AG10803 (cell line): ENCODE measurements at regions not wholly inside any gene's neighbourhood (a gene's known extent, or its start where the extent isn't known, plus 50 kb on each side); places are given as distances from the start of the nearest gene placed in this dataset.

Experiments
- DNase-seq: peaks from one replicate; pipeline ENCODE4 v3.0.0; 2010; ENCODE audit warnings: low read depth
- H3K4me3 ChIP-seq: 2 replicates; pipeline ENCODE4 v1.5.1; 2011; ENCODE audit warnings: mild to moderate bottlenecking, low read length, control low read depth
- TF ChIP-seq, protein P1 (sequence below): conservative IDR thresholded peaks from 2 replicates; pipeline ENCODE4 v1.5.1; 2011; ENCODE audit warnings: mild to moderate bottlenecking, low read length, control low read depth, inconsistent platforms

DNA sequence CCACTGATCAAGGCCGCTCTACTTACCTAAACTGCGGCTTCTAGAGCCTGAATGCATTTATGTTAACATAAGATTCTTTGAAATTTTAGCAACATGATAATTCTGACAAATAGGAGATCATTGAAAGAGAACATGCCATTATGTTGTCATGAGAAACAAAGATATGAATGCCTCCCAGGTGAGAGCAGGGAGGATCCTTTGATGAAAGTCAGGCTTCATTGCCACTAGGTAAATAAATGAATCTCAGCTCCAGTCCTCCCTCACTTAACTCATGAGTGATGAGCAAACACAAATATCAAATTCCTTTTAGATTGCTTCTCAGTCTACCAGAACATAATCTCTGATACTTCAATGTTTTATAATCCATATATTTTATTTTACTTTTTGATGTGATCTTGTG is 463.2 kb upstream of the CDH7 start:
- DNase-seq, result no peak
- H3K4me3 ChIP-seq, result no peak overlapping the region
- TF ChIP-seq, protein P1, sequence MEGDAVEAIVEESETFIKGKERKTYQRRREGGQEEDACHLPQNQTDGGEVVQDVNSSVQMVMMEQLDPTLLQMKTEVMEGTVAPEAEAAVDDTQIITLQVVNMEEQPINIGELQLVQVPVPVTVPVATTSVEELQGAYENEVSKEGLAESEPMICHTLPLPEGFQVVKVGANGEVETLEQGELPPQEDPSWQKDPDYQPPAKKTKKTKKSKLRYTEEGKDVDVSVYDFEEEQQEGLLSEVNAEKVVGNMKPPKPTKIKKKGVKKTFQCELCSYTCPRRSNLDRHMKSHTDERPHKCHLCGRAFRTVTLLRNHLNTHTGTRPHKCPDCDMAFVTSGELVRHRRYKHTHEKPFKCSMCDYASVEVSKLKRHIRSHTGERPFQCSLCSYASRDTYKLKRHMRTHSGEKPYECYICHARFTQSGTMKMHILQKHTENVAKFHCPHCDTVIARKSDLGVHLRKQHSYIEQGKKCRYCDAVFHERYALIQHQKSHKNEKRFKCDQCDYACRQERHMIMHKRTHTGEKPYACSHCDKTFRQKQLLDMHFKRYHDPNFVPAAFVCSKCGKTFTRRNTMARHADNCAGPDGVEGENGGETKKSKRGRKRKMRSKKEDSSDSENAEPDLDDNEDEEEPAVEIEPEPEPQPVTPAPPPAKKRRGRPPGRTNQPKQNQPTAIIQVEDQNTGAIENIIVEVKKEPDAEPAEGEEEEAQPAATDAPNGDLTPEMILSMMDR, result no peak

DNA sequence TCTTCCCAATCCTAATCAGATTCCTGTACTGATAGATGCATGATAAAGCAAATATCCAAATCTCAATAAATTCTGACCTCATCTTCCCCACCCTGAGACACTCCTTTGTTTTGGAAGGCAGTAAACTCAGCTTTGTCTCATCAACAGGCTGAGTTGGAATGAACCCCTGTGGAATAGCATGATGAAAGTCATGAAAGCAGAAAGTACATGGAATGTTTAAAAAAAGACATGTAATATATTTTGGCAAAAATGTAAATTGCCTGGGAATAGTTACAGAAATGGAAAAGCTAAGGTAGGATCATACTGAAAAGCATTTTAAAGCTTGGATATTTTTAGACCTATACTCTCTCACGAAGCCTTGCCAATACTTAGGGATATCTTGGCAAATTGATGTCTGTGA is 468.7 kb upstream of the CDH7 start:
- no peak for DNase-seq
- TF ChIP-seq, protein P1, result no peak
- no peak overlapping the region for H3K4me3 ChIP-seq

DNA sequence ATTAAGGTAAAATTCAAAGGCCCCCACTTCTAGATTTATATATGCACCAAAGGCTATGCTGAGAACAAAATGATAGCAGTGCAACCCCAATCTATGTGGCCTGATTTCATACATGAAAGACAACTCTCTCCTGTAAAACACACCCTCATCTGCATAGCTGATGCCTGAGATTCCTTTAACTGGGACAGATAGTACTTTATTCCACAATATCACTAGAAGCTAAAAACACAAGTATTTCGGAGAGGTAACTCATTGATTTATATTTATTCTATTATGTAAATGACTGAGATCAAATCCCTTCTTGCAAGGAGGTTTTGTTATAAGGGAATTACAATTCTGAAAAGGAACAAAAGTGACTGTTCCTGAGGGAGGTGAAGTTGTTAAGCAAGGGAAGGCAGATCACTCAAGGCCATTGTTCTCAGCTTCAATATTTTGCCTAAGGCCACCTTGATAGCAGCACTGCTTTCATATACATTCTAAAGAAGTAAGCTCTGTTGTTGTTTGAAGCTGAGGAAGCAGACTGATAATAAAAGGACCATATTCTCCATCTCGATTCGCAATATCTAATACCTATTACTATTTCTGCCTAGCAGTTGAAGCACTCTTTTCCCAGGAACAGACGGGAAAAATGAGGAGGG is 471.0 kb upstream of the CDH7 start:
- DNase-seq, result no peak

DNA sequence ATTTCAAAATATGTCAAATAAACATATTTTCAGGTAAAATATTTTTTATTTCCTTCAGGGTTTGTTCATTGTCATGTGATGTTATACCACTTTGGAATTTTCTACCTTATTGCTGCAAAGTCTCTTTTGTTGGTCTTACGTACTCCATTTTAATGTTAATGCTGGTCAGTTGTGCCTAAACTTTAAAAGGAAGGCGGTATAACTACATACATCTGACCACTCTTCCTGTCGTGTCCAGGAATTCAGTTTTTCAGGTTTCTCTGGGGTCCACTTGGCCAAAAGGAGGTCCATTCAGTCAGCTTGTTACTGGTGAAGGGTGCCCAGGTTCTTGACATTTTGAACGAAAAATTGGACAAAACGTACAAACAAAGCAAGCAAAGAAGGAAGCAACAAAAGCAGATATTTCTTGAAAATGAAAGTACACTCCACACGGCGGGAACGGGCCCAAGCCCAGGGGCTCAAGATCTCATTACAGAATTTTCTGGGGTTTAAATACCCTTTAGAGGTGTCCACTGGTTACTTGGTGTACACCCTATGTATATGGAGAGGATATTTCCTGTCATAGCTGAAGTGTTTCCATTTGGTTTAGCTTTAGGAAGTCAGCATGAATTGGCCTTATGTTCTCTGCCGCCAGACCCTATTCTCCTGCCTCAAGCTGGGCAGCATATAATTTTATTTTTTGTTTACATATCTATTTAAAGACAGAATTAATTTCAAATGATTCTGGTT is 471.7 kb upstream of the CDH7 start:
- TF ChIP-seq, protein P1, result no peak
- no peak for DNase-seq
- no peak overlapping the region for H3K4me3 ChIP-seq

More for the DNA sequence above, 471.0 kb upstream of the CDH7 start:
- H3K4me3 ChIP-seq, result no peak overlapping the region
- TF ChIP-seq, protein P1, result no peak

DNA sequence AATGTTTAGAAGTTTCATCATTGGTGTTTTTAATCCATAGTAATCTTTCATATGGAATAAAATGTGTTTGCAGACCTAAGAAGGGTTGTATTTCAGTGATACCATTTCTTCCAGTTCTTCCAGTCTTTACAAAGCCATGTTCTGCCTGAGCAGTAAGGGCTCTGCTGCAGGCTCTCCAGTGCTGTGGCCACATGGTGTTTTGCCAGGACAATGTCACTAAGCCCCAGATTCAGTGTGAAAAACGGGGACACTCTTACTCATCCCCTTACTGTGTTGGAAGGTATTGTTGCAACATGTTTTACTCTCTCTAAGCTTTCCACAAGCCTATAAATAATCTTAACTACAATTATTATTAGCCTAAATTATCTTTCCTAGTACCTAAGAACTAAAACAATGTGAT is 481.4 kb upstream of the CDH7 start:
- H3K4me3 ChIP-seq, result no peak overlapping the region
- DNase-seq, result no peak
- TF ChIP-seq, protein P1, result no peak

DNA sequence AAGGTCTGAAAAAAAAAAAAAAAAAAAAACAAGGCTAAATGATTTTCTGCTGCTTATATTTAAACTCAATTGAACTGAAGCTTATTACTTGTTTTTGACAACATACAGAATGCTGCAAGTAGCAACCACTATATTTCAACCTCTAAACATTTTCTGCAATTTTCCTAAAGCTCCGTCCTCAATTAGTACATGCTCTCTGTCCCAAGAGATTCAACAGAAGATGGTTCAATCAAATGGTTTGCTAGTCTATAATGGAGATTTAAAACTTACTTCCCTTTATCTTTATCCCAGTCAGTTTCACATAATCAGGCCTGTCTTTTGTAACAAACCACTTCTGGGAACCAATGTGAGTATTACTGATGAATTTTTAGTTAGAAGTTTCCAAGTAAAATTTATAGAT is 485.1 kb upstream of the CDH7 start:
- no peak for DNase-seq
- no peak overlapping the region for H3K4me3 ChIP-seq
- TF ChIP-seq, protein P1, result no peak

DNA sequence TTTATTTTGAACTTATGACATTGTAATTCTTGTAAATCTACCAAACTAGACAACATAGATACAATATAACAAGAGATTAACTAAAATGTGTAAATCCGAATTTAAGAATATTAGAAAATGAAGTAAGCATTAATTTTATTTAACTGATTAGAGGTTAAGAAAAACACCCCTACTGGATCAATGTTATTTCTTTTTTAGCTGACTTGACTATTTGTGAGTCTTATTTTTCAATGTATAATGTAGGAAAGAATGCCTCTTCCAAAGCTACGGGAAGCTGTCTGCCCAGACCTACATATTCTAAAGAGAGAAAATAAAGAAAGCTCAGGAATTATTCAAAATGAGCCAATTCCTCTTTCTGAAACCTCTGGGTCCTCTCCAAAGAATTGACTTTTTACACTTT is 490.8 kb upstream of the CDH7 start:
- no peak for DNase-seq
- H3K4me3 ChIP-seq, result no peak overlapping the region
- TF ChIP-seq, protein P1, result no peak
